B cell (primary cell): ENCODE measurements at regions not wholly inside any gene's neighbourhood (a gene's known extent, or its start where the extent isn't known, plus 50 kb on each side); places are given as distances from the start of the nearest gene placed in this dataset.

ENCODE experiments used
- ATAC-seq: fragments of 200-7000 bp; cut with Tn5 transposase; one replicate; pipeline ENCODE4 v1.10.0; 2021; ENCODE audit warnings: low read depth, mild to moderate bottlenecking, moderate number of reproducible peaks, moderate library complexity
- CTCF ChIA-PET: fragments of 350-600 bp; sonication (Branson Sonifier 250); formaldehyde crosslinking; loops from one replicate; lab custom pipeline; 2021; ENCODE audit warnings: antibody characterized with exemption, inconsistent platforms; lab: Charles Lee
- POLR2A ChIA-PET: fragments of 350-600 bp; sonication (Branson Sonifier 250); formaldehyde crosslinking; loops from one replicate; lab custom pipeline; 2021; ENCODE audit warnings: antibody characterized with exemption; lab: Charles Lee
- DNase-seq: peaks from one replicate; pipeline ENCODE4 v3.0.0; 2013
- H2AFZ ChIP-seq: 2 replicates; pipeline ENCODE4 v1.6.1; 2012; ENCODE audit warnings: mild to moderate bottlenecking, low read depth, low read length; ENCODE audit not compliant: insufficient read depth, poor library complexity, severe bottlenecking
- H3K27ac ChIP-seq, 2 donors: 1 replicate in 1 of 2; 2 replicates in 1 of 2; pipeline ENCODE4 v1.5.1; 2012 to 2013; ENCODE audit warnings: low read length in 2 of 2, mild to moderate bottlenecking in 2 of 2, moderate library complexity in 1 of 2
- H3K27me3 ChIP-seq, 4 experiments: fragments of 200-600 bp in 1 of 4; sonication (generic) in 1 of 4; replicated peaks in 1 of 4; 1 replicate in 2 of 4; 2 replicates in 2 of 4; pipeline versions ENCODE4 v1.6.1 to v1.7.0; 2013 to 2016; ENCODE audit warnings: low read length in 3 of 4, mild to moderate bottlenecking in 2 of 4, mixed read lengths in 1 of 4, moderate library complexity in 1 of 4; ENCODE audit not compliant: insufficient read depth in 4 of 4, control insufficient read depth in 3 of 4; ENCODE audit errors: control extremely low read depth in 1 of 4
- H3K36me3 ChIP-seq, 2 experiments: replicated peaks in 1 of 2; 1 replicate in 1 of 2; 2 replicates in 1 of 2; pipeline versions ENCODE4 v1.6.1 to v1.7.1; 2013; ENCODE audit warnings: low read length in 1 of 2; ENCODE audit not compliant: insufficient read depth in 2 of 2, control insufficient read depth in 1 of 2; ENCODE audit errors: control extremely low read depth in 1 of 2, extremely low read depth in 1 of 2
- H3K4me1 ChIP-seq, 2 donors: fragments of 200-600 bp in 1 of 2; sonication (generic) in 1 of 2; 1 replicate in 1 of 2; 2 replicates in 1 of 2; pipeline versions ENCODE4 v1.5.1 to v1.6.1; 2013 to 2017; ENCODE audit warnings: low read length in 2 of 2; ENCODE audit not compliant: control insufficient read depth in 2 of 2, insufficient read depth in 2 of 2
- H3K4me2 ChIP-seq: replicated peaks from 2 replicates; pipeline ENCODE3; 2012; ENCODE audit warnings: mild to moderate bottlenecking, low read depth, low read length; ENCODE audit not compliant: poor library complexity, severe bottlenecking
- H3K4me3 ChIP-seq, 5 experiments: fragments of 200-600 bp in 1 of 5; sonication (generic) in 1 of 5; 1 replicate in 3 of 5; 2 replicates in 2 of 5; pipeline versions ENCODE4 v1.5.1 to v1.7.0; 2011 to 2016; ENCODE audit warnings: low read length in 4 of 5, mild to moderate bottlenecking in 4 of 5, low read depth in 2 of 5, control low read depth in 1 of 5, moderate library complexity in 1 of 5; ENCODE audit not compliant: insufficient read depth in 1 of 5; ENCODE audit errors: control extremely low read depth in 1 of 5, extremely low read depth in 1 of 5
- H3K79me2 ChIP-seq: fragments of 200-600 bp; sonication (generic); one replicate; pipeline ENCODE4 v1.6.0; 2016; ENCODE audit warnings: low read length; ENCODE audit not compliant: control insufficient read depth, insufficient read depth
- H3K9ac ChIP-seq: fragments of 200-600 bp; sonication (generic); 2 replicates; pipeline ENCODE4 v1.6.1; 2017; ENCODE audit warnings: mild to moderate bottlenecking, low read length, moderate library complexity
- H3K9me3 ChIP-seq, 3 donors: one replicate each; pipeline versions ENCODE4 v1.6.1 to v1.7.1; 2013; ENCODE audit warnings: low read length in 2 of 3; ENCODE audit not compliant: control insufficient read depth in 2 of 3, insufficient read depth in 1 of 3; ENCODE audit errors: control extremely low read depth in 1 of 3
- H4K20me1 ChIP-seq: 2 replicates; pipeline ENCODE4 v1.6.0; 2012; ENCODE audit warnings: mild to moderate bottlenecking, low read length; ENCODE audit not compliant: insufficient read depth, control insufficient read depth, poor library complexity, severe bottlenecking
- H3K27ac Mint-ChIP-seq: one replicate; pipeline ENCODE4 v1.8.0; 2021; ENCODE audit warnings: mixed read lengths
- H3K27me3 Mint-ChIP-seq: one replicate; pipeline ENCODE4 v1.8.0; 2021; ENCODE audit warnings: mixed read lengths
- H3K4me1 Mint-ChIP-seq: one replicate; pipeline ENCODE4 v1.8.0; 2021; ENCODE audit warnings: mixed read lengths
- H3K4me3 Mint-ChIP-seq: one replicate; pipeline ENCODE4 v1.8.0; 2021; ENCODE audit warnings: mixed read lengths
- H3K9me3 Mint-ChIP-seq: one replicate; pipeline ENCODE4 v1.8.0; 2022; ENCODE audit warnings: mixed read lengths; ENCODE audit not compliant: insufficient read depth
- EZH2 ChIP-seq: IDR thresholded peaks from 2 replicates; pipeline ENCODE4 v1.6.1; 2012; ENCODE audit warnings: borderline replicate concordance, low read depth, mild to moderate bottlenecking, moderate library complexity, low read length; ENCODE audit not compliant: insufficient read depth, poor library complexity, severe bottlenecking
- WGBS: methylation state at CpG from one replicate; pipeline ENCODE4 v1.1.5; 2013; ENCODE audit warnings: missing lambda C conversion rate; ENCODE audit not compliant: insufficient coverage; 5-methylcytosine and 5-hydroxymethylcytosine counted together
- intact Hi-C: fragments of 100-400 bp; cut with micrococcal nuclease; formaldehyde crosslinking; loops from one replicate; pipeline ENCODE4 v1.10.0; 2022
- TF ChIP-seq, protein P1 (sequence below): fragments of 200-600 bp; IDR thresholded peaks from one replicate; pipeline ENCODE4 v1.8.0; 2022; ENCODE audit warnings: antibody characterized with exemption, mild to moderate bottlenecking

DNA sequence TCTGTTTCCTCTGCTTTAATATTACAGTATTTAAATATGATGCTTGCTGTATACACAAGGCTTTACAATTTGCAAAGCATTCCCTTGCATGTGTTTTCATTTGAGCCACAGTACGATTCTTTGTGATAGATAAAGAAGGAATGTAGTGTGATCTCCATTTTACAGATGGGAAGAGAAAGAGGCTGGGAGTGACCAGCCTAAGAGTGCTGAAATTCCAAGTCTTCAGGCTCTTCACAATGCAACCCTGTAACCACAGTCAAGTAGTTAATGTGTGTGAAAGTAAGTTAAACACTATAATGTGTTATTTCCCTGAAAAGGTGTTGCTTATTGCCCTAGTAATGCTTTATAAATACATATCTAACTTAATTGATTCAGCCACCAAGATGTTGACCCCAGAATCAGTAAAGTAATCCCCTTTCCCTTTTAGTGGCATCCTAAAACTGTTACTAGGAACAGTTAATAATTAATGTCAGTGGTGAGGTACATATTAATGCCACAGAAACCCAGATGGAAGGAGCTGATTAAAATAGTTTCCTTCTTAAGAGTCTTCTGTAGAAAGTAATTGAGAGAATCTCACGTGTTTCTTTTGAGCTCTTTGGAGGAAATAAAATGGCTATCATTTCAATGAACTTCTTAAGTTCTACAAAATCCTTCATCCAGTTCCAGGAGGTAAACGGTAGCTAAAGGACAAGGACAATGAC, 110.4 kb downstream of the IL12A start:
- H3K27me3 Mint-ChIP-seq: no peaks in the 10 kb centered on the region
- ATAC-seq (no peak), DNase-seq (no peak)
- TF ChIP-seq EZH2: no peak
- TF ChIP-seq, protein P1, sequence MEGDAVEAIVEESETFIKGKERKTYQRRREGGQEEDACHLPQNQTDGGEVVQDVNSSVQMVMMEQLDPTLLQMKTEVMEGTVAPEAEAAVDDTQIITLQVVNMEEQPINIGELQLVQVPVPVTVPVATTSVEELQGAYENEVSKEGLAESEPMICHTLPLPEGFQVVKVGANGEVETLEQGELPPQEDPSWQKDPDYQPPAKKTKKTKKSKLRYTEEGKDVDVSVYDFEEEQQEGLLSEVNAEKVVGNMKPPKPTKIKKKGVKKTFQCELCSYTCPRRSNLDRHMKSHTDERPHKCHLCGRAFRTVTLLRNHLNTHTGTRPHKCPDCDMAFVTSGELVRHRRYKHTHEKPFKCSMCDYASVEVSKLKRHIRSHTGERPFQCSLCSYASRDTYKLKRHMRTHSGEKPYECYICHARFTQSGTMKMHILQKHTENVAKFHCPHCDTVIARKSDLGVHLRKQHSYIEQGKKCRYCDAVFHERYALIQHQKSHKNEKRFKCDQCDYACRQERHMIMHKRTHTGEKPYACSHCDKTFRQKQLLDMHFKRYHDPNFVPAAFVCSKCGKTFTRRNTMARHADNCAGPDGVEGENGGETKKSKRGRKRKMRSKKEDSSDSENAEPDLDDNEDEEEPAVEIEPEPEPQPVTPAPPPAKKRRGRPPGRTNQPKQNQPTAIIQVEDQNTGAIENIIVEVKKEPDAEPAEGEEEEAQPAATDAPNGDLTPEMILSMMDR: no peak
- WGBS: 89% methylated on average over 1 of the region's 3 CpGs
- no peaks in the 10 kb centered on the region for H3K79me2 ChIP-seq
- no peaks in the 10 kb centered on the region for H4K20me1 ChIP-seq
- no peak overlapping the region for H3K27ac ChIP-seq
- no peaks in the 10 kb centered on the region for H3K27me3 ChIP-seq
- H3K27ac Mint-ChIP-seq: no peak overlapping the region
- H3K4me3 ChIP-seq: no peak overlapping the region
- H3K9me3 Mint-ChIP-seq: no peaks in the 10 kb centered on the region
- ChIA-PET POLR2A (no interaction called here), CTCF (no interaction called here)
- H3K4me1 Mint-ChIP-seq: peaks cover 19% of the 10 kb centered on the region
- intact Hi-C loops: no loop called here
- no peak overlapping the region for H3K4me2 ChIP-seq
- no peaks in the 10 kb centered on the region for H3K36me3 ChIP-seq
- no peaks in the 10 kb centered on the region for H3K9me3 ChIP-seq
- peaks cover 7 to 9% of the 10 kb centered on the region in 2 donors for H3K4me1 ChIP-seq
- H2AFZ ChIP-seq: no peak overlapping the region
- no peak overlapping the region for H3K9ac ChIP-seq
- no peak overlapping the region for H3K4me3 Mint-ChIP-seq

DNA sequence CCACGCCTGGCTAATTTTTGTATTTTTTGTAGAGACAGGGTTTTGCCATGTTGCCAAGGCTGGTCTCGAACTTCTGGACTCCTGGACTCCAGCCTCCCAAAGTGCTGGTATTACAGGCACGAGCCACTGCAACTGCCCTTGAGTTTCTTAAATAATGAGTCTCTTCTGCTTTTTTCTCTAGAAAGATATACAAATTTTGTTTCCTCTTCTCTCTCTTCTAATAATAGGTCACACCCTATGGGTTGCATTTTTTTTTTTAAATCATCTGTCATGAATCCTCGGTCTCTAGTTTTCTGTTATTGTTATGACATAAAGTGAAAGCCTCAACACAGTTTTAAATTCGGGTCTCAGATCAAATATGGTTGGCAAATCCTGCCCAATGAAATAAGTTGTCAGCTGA, 111.2 kb downstream of the IL12A start:
- H3K27me3 ChIP-seq: no peaks in the 10 kb centered on the region
- ChIA-PET CTCF (no interaction called here), POLR2A (no interaction called here)
- H3K79me2 ChIP-seq: no peaks in the 10 kb centered on the region
- DNase-seq: peak; percentile 14
- H4K20me1 ChIP-seq: no peaks in the 10 kb centered on the region
- H3K27ac ChIP-seq: no peak overlapping the region
- H3K9me3 ChIP-seq: no peaks in the 10 kb centered on the region
- H3K4me3 ChIP-seq: no peak overlapping the region
- peak overlapping the region; percentile 60 for H3K4me3 Mint-ChIP-seq
- ATAC-seq: no peak
- H3K9me3 Mint-ChIP-seq: no peaks in the 10 kb centered on the region
- no peak overlapping the region for H3K27ac Mint-ChIP-seq
- no peak overlapping the region for H3K9ac ChIP-seq
- H3K4me2 ChIP-seq: peak overlapping the region; percentile 30
- 50% methylated on average over 1 of the region's 5 CpGs for WGBS
- no peaks in the 10 kb centered on the region for H3K27me3 Mint-ChIP-seq
- no peaks in the 10 kb centered on the region for H3K36me3 ChIP-seq
- peaks cover 19% of the 10 kb centered on the region for H3K4me1 Mint-ChIP-seq
- H2AFZ ChIP-seq: no peak overlapping the region
- peaks cover 7 to 9% of the 10 kb centered on the region in 2 donors for H3K4me1 ChIP-seq
- intact Hi-C loops: no loop called here
- TF ChIP-seq, protein P1: no peak
- TF ChIP-seq EZH2: no peak
